H1 (cell line): ENCODE measurements at regions not wholly inside any gene's neighbourhood (a gene's known extent, or its start where the extent isn't known, plus 50 kb on each side); places are given as distances from the start of the nearest gene placed in this dataset.

Experiments used
- CTCF ChIA-PET: fragments of 300-600 bp; sonication (Branson Sonifier 250); formaldehyde crosslinking; loops from one replicate; lab custom pipeline; 2021; ENCODE audit not compliant: partially characterized antibody; lab: Charles Lee
- POLR2A ChIA-PET: fragments of 300-600 bp; sonication (Branson Sonifier 250); formaldehyde crosslinking; loops from one replicate; lab custom pipeline; 2021; ENCODE audit warnings: inconsistent platforms; ENCODE audit not compliant: partially characterized antibody; lab: Charles Lee
- DNase-seq, 2 experiments: peaks; one replicate each; pipeline versions ENCODE4 v3.0.0 to v3.0.0-alpha.2; 2010 to 2022; ENCODE audit warnings: low spot score in 2 of 2, low read depth in 1 of 2, mixed read lengths in 1 of 2
- FAIRE-seq: peaks from 2 replicates; lab custom pipeline; 2011; peaks lifted over from hg19 to GRCh38; lab: Jason Lieb, UNC
- H2AFZ ChIP-seq: 2 replicates; pipeline ENCODE4 v1.8.1; 2012; ENCODE audit warnings: low read length, inconsistent platforms
- H2AK5ac ChIP-seq: 2 replicates; pipeline ENCODE4 v1.6.1; 2013; ENCODE audit warnings: low read depth, low read length
- H2BK120ac ChIP-seq: replicated peaks from 2 replicates; pipeline ENCODE3; 2013; ENCODE audit warnings: low read depth, low read length, inconsistent platforms
- H2BK12ac ChIP-seq: 2 replicates; pipeline ENCODE4 v1.6.1; 2013; ENCODE audit warnings: low read depth, low read length
- H2BK15ac ChIP-seq: 2 replicates; pipeline ENCODE4 v1.6.1; 2013; ENCODE audit warnings: low read length
- H2BK20ac ChIP-seq: 2 replicates; pipeline ENCODE4 v1.6.1; 2013; ENCODE audit warnings: low read length
- H2BK5ac ChIP-seq: 2 replicates; pipeline ENCODE4 v1.6.1; 2013; ENCODE audit warnings: low read depth, low read length
- H3K14ac ChIP-seq: 2 replicates; pipeline ENCODE4 v1.6.1; 2013; ENCODE audit warnings: inconsistent platforms; ENCODE audit not compliant: insufficient read length
- H3K18ac ChIP-seq: 2 replicates; pipeline ENCODE4 v1.6.1; 2013; ENCODE audit warnings: low read length; ENCODE audit errors: extremely low read depth
- H3K23ac ChIP-seq: 2 replicates; pipeline ENCODE4 v1.6.1; 2013; ENCODE audit warnings: inconsistent platforms; ENCODE audit not compliant: insufficient read length
- H3K23me2 ChIP-seq: 2 replicates; pipeline ENCODE4 v1.6.1; 2013; ENCODE audit warnings: low read depth, low read length
- H3K27ac ChIP-seq: 2 replicates; pipeline ENCODE4 v1.6.1; 2011; ENCODE audit warnings: low read depth, low read length, inconsistent platforms
- H3K27me3 ChIP-seq, 4 experiments: replicated peaks in 1 of 4; 1 replicate in 1 of 4; 2 replicates in 3 of 4; pipeline versions ENCODE4 v1.6.1 to v1.8.1; 2011 to 2013; ENCODE audit warnings: low read length in 3 of 4, mild to moderate bottlenecking in 3 of 4, inconsistent platforms in 2 of 4, mixed read lengths in 2 of 4, moderate library complexity in 1 of 4; ENCODE audit not compliant: control insufficient read depth in 3 of 4, insufficient read depth in 3 of 4; ENCODE audit errors: extremely low read depth in 1 of 4
- H3K36me3 ChIP-seq, 4 experiments: 2 replicates each; pipeline versions ENCODE4 v1.6.1 to v1.8.1; 2011 to 2013; ENCODE audit warnings: mild to moderate bottlenecking in 4 of 4, low read length in 3 of 4, moderate library complexity in 2 of 4, control low read depth in 1 of 4, inconsistent platforms in 1 of 4; ENCODE audit not compliant: insufficient read depth in 4 of 4, control insufficient read depth in 2 of 4
- H3K4ac ChIP-seq: replicated peaks from 2 replicates; pipeline ENCODE3; 2013; ENCODE audit warnings: low read length, low read depth, mixed read lengths, inconsistent platforms; ENCODE audit not compliant: insufficient read length
- H3K4me1 ChIP-seq, 4 experiments: replicated peaks in 1 of 4; 1 replicate in 1 of 4; 2 replicates in 3 of 4; pipeline versions ENCODE4 v1.6.1 to v1.8.1; 2011 to 2013; ENCODE audit warnings: low read length in 3 of 4, inconsistent platforms in 2 of 4, mixed read lengths in 1 of 4; ENCODE audit not compliant: insufficient read depth in 4 of 4, control insufficient read depth in 3 of 4
- H3K4me2 ChIP-seq, 2 experiments: 2 replicates each; pipeline versions ENCODE4 v1.6.1 to v1.8.1; 2011 to 2013; ENCODE audit warnings: low read depth in 2 of 2, low read length in 2 of 2, control low read depth in 1 of 2, inconsistent platforms in 1 of 2, mild to moderate bottlenecking in 1 of 2; ENCODE audit not compliant: insufficient read depth in 1 of 2
- H3K4me3 ChIP-seq, 4 experiments: fragments of 200-600, 300-600 bp in 1 of 4; sonication (generic), shearing (Covaris generic), sonication (Bioruptor Twin) in 1 of 4; 2 replicates each; pipeline versions ENCODE4 v1.5.1 to v1.8.1; 2011 to 2016; ENCODE audit warnings: low read length in 4 of 4, low read depth in 3 of 4, control low read depth in 2 of 4, inconsistent platforms in 2 of 4, mild to moderate bottlenecking in 2 of 4, mixed read lengths in 1 of 4, moderate library complexity in 1 of 4; ENCODE audit not compliant: insufficient read depth in 2 of 4; ENCODE audit errors: extremely low read depth in 1 of 4
- H3K56ac ChIP-seq: replicated peaks from 2 replicates; pipeline ENCODE3; 2013; ENCODE audit warnings: low read depth, mild to moderate bottlenecking, mixed read lengths, low read length, inconsistent platforms; ENCODE audit not compliant: insufficient read length
- H3K79me1 ChIP-seq: 2 replicates; pipeline ENCODE4 v1.6.1; 2013; ENCODE audit warnings: low read depth, low read length, control low read depth
- H3K79me2 ChIP-seq, 2 experiments: 2 replicates each; pipeline versions ENCODE4 v1.6.1 to v1.8.1; 2012 to 2013; ENCODE audit warnings: low read length in 2 of 2, mild to moderate bottlenecking in 2 of 2, inconsistent platforms in 1 of 2; ENCODE audit not compliant: insufficient read depth in 2 of 2, control insufficient read depth in 1 of 2
- H3K9ac ChIP-seq, 4 experiments: replicated peaks in 1 of 4; 1 replicate in 1 of 4; 2 replicates in 3 of 4; pipeline versions ENCODE4 v1.6.1 to v1.8.1; 2011 to 2013; ENCODE audit warnings: low read depth in 3 of 4, low read length in 3 of 4, control low read depth in 2 of 4, mild to moderate bottlenecking in 2 of 4, moderate library complexity in 2 of 4, inconsistent platforms in 1 of 4; ENCODE audit errors: extremely low read depth in 1 of 4
- H3K9me3 ChIP-seq, 2 experiments: 2 replicates each; pipeline versions ENCODE4 v1.6.1 to v1.8.1; 2012 to 2013; ENCODE audit warnings: mild to moderate bottlenecking in 2 of 2, moderate library complexity in 2 of 2, control low read depth in 1 of 2, inconsistent platforms in 1 of 2, low read depth in 1 of 2, low read length in 1 of 2, mixed read lengths in 1 of 2; ENCODE audit not compliant: insufficient read depth in 2 of 2
- H4K20me1 ChIP-seq, 2 experiments: replicated peaks in 1 of 2; 2 replicates each; pipeline versions ENCODE3 to v1.8.1; 2011 to 2013; ENCODE audit warnings: inconsistent platforms in 2 of 2, low read length in 2 of 2, mild to moderate bottlenecking in 1 of 2; ENCODE audit not compliant: insufficient read depth in 2 of 2, control insufficient read depth in 1 of 2
- H4K5ac ChIP-seq: 2 replicates; pipeline ENCODE4 v1.6.1; 2013; ENCODE audit warnings: low read length, low read depth, mixed read lengths, inconsistent platforms; ENCODE audit not compliant: insufficient read length
- H4K8ac ChIP-seq: 2 replicates; pipeline ENCODE4 v1.8.0; 2013; ENCODE audit warnings: mild to moderate bottlenecking, moderate library complexity, low read length, inconsistent platforms; ENCODE audit not compliant: insufficient read depth; ENCODE audit errors: extremely low read depth
- H4K91ac ChIP-seq: replicated peaks from 2 replicates; pipeline ENCODE3; 2013; ENCODE audit warnings: low read length, mixed read lengths, inconsistent platforms; ENCODE audit not compliant: insufficient read length
- CHD2 ChIP-seq: IDR thresholded peaks from 2 replicates; pipeline ENCODE4 v1.6.1; 2012; ENCODE audit warnings: low read length, improper control_type of control experiment
- CREB1 ChIP-seq: IDR thresholded peaks from 2 replicates; pipeline ENCODE4 v1.6.1; 2012; ENCODE audit warnings: inconsistent platforms
- CTBP2 ChIP-seq: IDR thresholded peaks from 2 replicates; pipeline ENCODE4 v1.7.0; 2011; ENCODE audit warnings: borderline replicate concordance, mild to moderate bottlenecking, moderate library complexity, mixed read lengths, low read length; ENCODE audit not compliant: insufficient read depth, insufficient read length
- EP300 ChIP-seq, 2 experiments: IDR thresholded peaks; 1 replicate in 1 of 2; 2 replicates in 1 of 2; pipeline ENCODE4 v1.6.1; 2011 to 2012; ENCODE audit warnings: low read depth in 2 of 2, low read length in 2 of 2, mild to moderate bottlenecking in 2 of 2, borderline replicate concordance in 1 of 2, inconsistent platforms in 1 of 2, moderate library complexity in 1 of 2
- GABPA ChIP-seq: IDR thresholded peaks from 2 replicates; pipeline ENCODE4 v1.6.1; 2011; ENCODE audit warnings: mild to moderate bottlenecking, low read length, moderate library complexity, borderline replicate concordance; ENCODE audit not compliant: insufficient read depth
- HDAC6 ChIP-seq: IDR thresholded peaks from one replicate; pipeline ENCODE4 v1.7.1; 2012; ENCODE audit warnings: low read depth, mild to moderate bottlenecking, inconsistent platforms, low read length, moderate library complexity
- MAFK ChIP-seq: IDR thresholded peaks from 2 replicates; pipeline ENCODE4 v1.6.1; 2012; ENCODE audit warnings: low read depth, mild to moderate bottlenecking, improper control_type of control experiment, low read length
- POLR2A ChIP-seq, 2 experiments: IDR thresholded peaks; 1 replicate in 1 of 2; 2 replicates in 1 of 2; pipeline ENCODE4 v1.6.1; 2011; ENCODE audit warnings: low read depth in 2 of 2, low read length in 2 of 2, mild to moderate bottlenecking in 2 of 2; ENCODE audit errors: control extremely low read depth in 1 of 2
- POU5F1 ChIP-seq: IDR thresholded peaks from 2 replicates; pipeline ENCODE4 v1.6.1; 2011; ENCODE audit warnings: low read depth, mild to moderate bottlenecking, low read length, moderate library complexity
- RXRA ChIP-seq: IDR thresholded peaks from 2 replicates; pipeline ENCODE4 v1.6.1; 2011; ENCODE audit warnings: low read depth, mild to moderate bottlenecking, low read length, moderate library complexity; ENCODE audit not compliant: insufficient read depth
- SRF ChIP-seq: IDR thresholded peaks from 2 replicates; pipeline ENCODE4 v1.6.1; 2011; ENCODE audit warnings: mild to moderate bottlenecking, low read depth, low read length, moderate library complexity
- TCF12 ChIP-seq: IDR thresholded peaks from 2 replicates; pipeline ENCODE4 v1.6.1; 2011; ENCODE audit warnings: low read depth, mild to moderate bottlenecking, low read length
- TEAD4 ChIP-seq: IDR thresholded peaks from 2 replicates; pipeline ENCODE4 v1.6.1; 2012; ENCODE audit warnings: low read depth, low read length, inconsistent platforms, mixed read lengths
- ZNF274 ChIP-seq: IDR thresholded peaks from 2 replicates; pipeline ENCODE4 v1.7.0; 2012; ENCODE audit warnings: low read length, borderline replicate concordance; ENCODE audit errors: extremely low read depth
- WGBS, 2 experiments: shearing (Covaris generic) in 1 of 2; methylation state at CpG; one replicate each; pipeline versions ENCODE4 v1.1.6 to v1.1.7; 2013 to 2015; ENCODE audit warnings: low lambda C conversion rate in 2 of 2, mixed read lengths in 2 of 2, inconsistent platforms in 1 of 2, low coverage in 1 of 2, missing lambda C conversion rate in 1 of 2; ENCODE audit not compliant: insufficient replicate concordance in 2 of 2, insufficient coverage in 1 of 2, insufficient read length in 1 of 2; ENCODE audit errors: extremely low coverage in 1 of 2, missing lambda C conversion rate in 1 of 2; 5-methylcytosine and 5-hydroxymethylcytosine counted together

DNA sequence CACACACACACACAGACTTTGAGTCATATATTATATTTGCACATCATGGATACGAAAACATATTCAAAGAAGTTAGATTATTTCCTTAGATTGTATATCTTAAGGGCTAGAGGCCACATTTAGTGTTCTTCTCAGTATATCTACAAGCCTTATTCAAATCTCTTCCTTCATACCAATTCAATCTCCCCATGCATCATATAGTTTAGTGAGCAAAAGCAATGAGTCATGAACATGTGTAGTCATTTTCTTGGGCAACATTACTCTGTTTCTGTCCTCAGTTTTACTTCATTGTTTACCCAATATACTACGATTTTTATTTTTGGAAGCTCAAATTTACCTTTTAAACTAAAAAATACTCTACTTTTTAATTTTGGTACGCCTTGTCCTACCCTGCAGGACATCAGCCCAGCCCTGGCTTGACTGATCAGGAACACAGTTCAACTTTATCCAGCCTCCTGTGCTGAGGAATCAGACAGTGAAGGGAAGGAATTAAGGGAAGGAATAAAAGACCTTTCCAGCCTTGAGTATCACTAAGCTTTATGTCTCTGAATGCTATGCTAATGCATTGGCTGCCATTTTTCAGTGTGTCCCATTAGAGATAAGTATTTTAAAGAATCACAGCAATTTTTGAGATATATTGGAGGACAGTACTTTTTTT lies 101.7 kb upstream of the FST start:
- no peak overlapping the region for H3K23ac ChIP-seq
- no peak overlapping the region for H2BK15ac ChIP-seq
- WGBS, 2 experiments = 91 to 100% methylated on average over 1 to 3 of the region's 3 CpGs
- no peaks in the 10 kb centered on the region for H4K20me1 ChIP-seq
- H4K91ac ChIP-seq = no peak overlapping the region
- H3K27ac ChIP-seq = no peak overlapping the region
- peaks cover 0 to 1% (median 0%) of the 10 kb centered on the region in 4 experiments; a peak in 1 of 7 replicates for H3K27me3 ChIP-seq
- no peaks in the 10 kb centered on the region for H3K79me1 ChIP-seq
- H2BK120ac ChIP-seq = no peak overlapping the region
- H3K4me2 ChIP-seq = no peak overlapping the region
- H3K9ac ChIP-seq = no peak overlapping the region
- CTCF ChIA-PET = interaction anchor here (0.8 to 1.6 kb wide), 2 partner anchors 33 to 260 kb away, joined by 3 to 4 read pairs; no protein-coding TSS in a partner anchor
- H4K8ac ChIP-seq = no peak overlapping the region
- H2BK20ac ChIP-seq = no peak overlapping the region
- H3K56ac ChIP-seq = no peak overlapping the region
- no peak overlapping the region for H3K14ac ChIP-seq
- no peaks in the 10 kb centered on the region for H3K23me2 ChIP-seq
- no peaks in the 10 kb centered on the region for H3K9me3 ChIP-seq
- POLR2A ChIA-PET = interaction anchor here (1.3 kb wide), 1 partner anchor 10 kb away, joined by 3 read pairs; no protein-coding TSS in a partner anchor
- H2BK5ac ChIP-seq = no peak overlapping the region
- H3K4me3 ChIP-seq = no peak overlapping the region
- FAIRE-seq = no peak
- H2AFZ ChIP-seq = 0 out of 2 replicates have a peak overlapping the region, but pooled peaks have one; percentile 12
- no peak overlapping the region for H2AK5ac ChIP-seq
- DNase-seq = no peak
- peaks cover 0 to 2% (median 0%) of the 10 kb centered on the region in 4 experiments; a peak in 1 of 7 replicates for H3K4me1 ChIP-seq
- no peak overlapping the region for H3K18ac ChIP-seq
- H3K79me2 ChIP-seq = no peaks in the 10 kb centered on the region
- H3K4ac ChIP-seq = no peak overlapping the region
- no peaks in the 10 kb centered on the region for H3K36me3 ChIP-seq
- TF ChIP-seq GABPA = no peak
- no peak for TF ChIP-seq ZNF274
- TF ChIP-seq CTBP2 = no peak
- no peak for TF ChIP-seq TEAD4
- TF ChIP-seq EP300 (IDR thresholded peaks at IDR 0.05; ENCODE audit: borderline replicate concordance in 1 of 2, low read depth in 2 of 2, low read length in 2 of 2) = no peak
- TF ChIP-seq SRF = no peak
- no peak for TF ChIP-seq TCF12
- no peak for TF ChIP-seq CHD2
- TF ChIP-seq POLR2A (IDR thresholded peaks at IDR 0.05; ENCODE audit: control extremely low read depth in 1 of 2, low read depth in 2 of 2, low read length in 2 of 2) = no peak
- TF ChIP-seq POU5F1 = no peak
- TF ChIP-seq HDAC6 = no peak
- no peak for TF ChIP-seq MAFK
- no peak for TF ChIP-seq RXRA
- TF ChIP-seq CREB1 = no peak
- H4K5ac ChIP-seq = no peak overlapping the region
- no peak overlapping the region for H2BK12ac ChIP-seq
